Osteocyte (in vitro differentiated cells): ENCODE measurements at regions not wholly inside any gene's neighbourhood (a gene's known extent, or its start where the extent isn't known, plus 50 kb on each side); places are given as distances from the start of the nearest gene placed in this dataset.

ENCODE experiments used
- DNase-seq: peaks from one replicate; pipeline ENCODE4 v3.0.0; 2021; ENCODE audit warnings: mixed read lengths; ENCODE audit not compliant: unreplicated experiment; ENCODE audit errors: extremely low spot score
- H3K27ac Mint-ChIP-seq: one replicate; pipeline ENCODE4 v1.8.0; 2021; ENCODE audit warnings: mild to moderate bottlenecking, mixed read lengths; ENCODE audit not compliant: unreplicated experiment
- H3K27me3 Mint-ChIP-seq: one replicate; pipeline ENCODE4 v1.8.0; 2021; ENCODE audit warnings: mixed read lengths; ENCODE audit not compliant: unreplicated experiment
- H3K36me3 Mint-ChIP-seq: one replicate; pipeline ENCODE4 v1.8.0; 2021; ENCODE audit warnings: mixed read lengths; ENCODE audit not compliant: unreplicated experiment
- H3K4me1 Mint-ChIP-seq: one replicate; pipeline ENCODE4 v1.8.0; 2021; ENCODE audit warnings: mixed read lengths; ENCODE audit not compliant: unreplicated experiment
- H3K4me3 Mint-ChIP-seq: one replicate; pipeline ENCODE4 v1.8.0; 2021; ENCODE audit warnings: mild to moderate bottlenecking, moderate library complexity, mixed read lengths; ENCODE audit not compliant: unreplicated experiment
- H3K9me3 Mint-ChIP-seq: one replicate; pipeline ENCODE4 v1.8.0; 2021; ENCODE audit warnings: mixed read lengths; ENCODE audit not compliant: unreplicated experiment
- TF ChIP-seq, protein P1 (sequence below): fragments of 200-600 bp; sonication (generic); IDR thresholded peaks from 2 replicates; pipeline ENCODE4 v1.5.0; 2021; ENCODE audit warnings: antibody characterized with exemption, mild to moderate bottlenecking, moderate library complexity

DNA sequence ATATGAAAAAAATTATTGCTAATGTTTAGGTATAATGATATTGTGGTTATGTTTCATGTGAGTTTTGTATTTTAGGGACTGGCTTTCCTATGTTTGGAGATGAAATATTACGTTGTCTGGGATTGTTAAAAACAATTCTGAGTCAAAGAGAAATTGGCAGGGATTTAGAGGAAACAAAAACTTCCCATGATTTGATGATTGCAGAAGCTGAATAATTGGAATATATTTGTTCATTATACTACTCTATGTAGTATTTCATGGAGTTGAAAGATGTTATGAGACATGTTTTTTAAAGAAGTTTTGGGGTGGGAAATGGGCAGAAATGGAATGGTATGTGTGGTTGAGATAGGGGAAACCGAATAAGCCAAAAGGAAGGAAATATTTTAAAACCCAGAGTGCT lies 1392.9 kb downstream of the EFNB2 start:
- no peak for DNase-seq
- TF ChIP-seq, protein P1, sequence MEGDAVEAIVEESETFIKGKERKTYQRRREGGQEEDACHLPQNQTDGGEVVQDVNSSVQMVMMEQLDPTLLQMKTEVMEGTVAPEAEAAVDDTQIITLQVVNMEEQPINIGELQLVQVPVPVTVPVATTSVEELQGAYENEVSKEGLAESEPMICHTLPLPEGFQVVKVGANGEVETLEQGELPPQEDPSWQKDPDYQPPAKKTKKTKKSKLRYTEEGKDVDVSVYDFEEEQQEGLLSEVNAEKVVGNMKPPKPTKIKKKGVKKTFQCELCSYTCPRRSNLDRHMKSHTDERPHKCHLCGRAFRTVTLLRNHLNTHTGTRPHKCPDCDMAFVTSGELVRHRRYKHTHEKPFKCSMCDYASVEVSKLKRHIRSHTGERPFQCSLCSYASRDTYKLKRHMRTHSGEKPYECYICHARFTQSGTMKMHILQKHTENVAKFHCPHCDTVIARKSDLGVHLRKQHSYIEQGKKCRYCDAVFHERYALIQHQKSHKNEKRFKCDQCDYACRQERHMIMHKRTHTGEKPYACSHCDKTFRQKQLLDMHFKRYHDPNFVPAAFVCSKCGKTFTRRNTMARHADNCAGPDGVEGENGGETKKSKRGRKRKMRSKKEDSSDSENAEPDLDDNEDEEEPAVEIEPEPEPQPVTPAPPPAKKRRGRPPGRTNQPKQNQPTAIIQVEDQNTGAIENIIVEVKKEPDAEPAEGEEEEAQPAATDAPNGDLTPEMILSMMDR: no peak
- no peaks in the 10 kb centered on the region for H3K4me1 Mint-ChIP-seq

DNA sequence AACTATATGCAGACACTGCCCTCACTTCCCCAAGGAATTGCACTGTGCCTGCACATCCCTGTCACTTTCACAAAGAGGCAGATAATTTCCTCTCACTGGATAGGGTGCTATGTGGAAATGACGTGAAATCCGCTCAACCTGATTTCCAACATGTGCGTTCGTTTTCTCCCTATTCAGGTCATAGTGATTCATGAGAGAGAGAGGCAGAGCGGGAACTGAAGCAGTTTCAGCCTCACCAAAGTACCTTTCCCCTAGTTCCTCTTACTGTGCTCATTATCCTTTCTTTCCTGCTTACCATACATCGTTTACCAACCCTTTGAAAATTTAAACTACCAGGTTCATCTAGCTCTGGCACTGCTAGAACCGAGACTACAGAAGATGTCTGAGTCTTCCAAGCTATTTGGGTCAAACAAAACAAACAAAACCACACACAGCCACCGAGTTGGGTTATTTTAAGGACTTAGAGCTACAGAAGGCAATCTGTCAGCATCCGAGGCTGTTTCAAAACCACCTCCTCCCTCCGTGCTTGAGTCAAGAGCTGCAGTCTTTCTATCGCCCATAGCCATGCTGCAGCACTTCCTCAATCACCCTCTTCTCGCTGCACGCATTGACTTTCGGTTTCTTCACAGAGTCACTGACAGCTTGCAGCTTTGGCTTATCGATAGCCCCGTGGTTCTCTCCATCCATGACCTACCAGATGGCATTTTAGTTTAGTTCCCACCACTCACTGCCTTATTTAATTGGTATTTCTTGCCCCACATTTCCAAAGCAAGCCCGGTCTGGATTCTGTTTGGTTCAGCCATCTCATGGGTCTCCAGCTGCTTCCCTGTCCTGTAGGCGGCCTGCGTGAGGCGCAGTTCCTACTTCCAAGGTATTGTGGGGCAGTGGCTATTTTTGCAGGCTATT lies 1395.8 kb downstream of the EFNB2 start:
- Mint-ChIP-seq H3K4me3 (no peak overlapping the region), H3K27ac (no peak overlapping the region), H3K9me3 (no peaks in the 10 kb centered on the region), H3K4me1 (no peaks in the 10 kb centered on the region), H3K36me3 (no peaks in the 10 kb centered on the region), H3K27me3 (no peaks in the 10 kb centered on the region)
- TF ChIP-seq, protein P1: no peak
- no peak for DNase-seq

More for the DNA sequence above, 1392.9 kb downstream of the EFNB2 start:
- Mint-ChIP-seq H3K27ac (no peak overlapping the region), H3K27me3 (no peaks in the 10 kb centered on the region), H3K36me3 (no peaks in the 10 kb centered on the region), H3K9me3 (no peaks in the 10 kb centered on the region), H3K4me3 (no peak overlapping the region)

DNA sequence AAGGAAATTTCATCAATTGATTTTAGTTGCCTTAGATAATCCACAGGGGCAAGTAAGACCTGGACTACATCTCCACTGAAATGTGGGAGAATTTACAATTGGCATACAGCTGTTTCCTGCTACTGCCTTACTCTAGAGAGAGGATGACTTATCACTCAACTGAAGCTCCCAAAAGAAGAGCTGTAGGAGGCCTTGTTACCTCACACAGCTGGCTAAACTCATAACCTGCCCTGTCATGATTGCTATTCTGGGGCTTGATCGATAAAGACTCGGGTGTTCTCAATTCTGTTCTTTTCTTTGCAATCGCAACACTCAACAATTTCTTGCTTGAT lies 1396.4 kb downstream of the EFNB2 start:
- no peaks in the 10 kb centered on the region for H3K27me3 Mint-ChIP-seq
- DNase-seq: no peak
- TF ChIP-seq, protein P1: no peak
- no peaks in the 10 kb centered on the region for H3K36me3 Mint-ChIP-seq
- no peak overlapping the region for H3K4me3 Mint-ChIP-seq
- no peaks in the 10 kb centered on the region for H3K9me3 Mint-ChIP-seq
- H3K27ac Mint-ChIP-seq: no peak overlapping the region
- H3K4me1 Mint-ChIP-seq: no peaks in the 10 kb centered on the region

DNA sequence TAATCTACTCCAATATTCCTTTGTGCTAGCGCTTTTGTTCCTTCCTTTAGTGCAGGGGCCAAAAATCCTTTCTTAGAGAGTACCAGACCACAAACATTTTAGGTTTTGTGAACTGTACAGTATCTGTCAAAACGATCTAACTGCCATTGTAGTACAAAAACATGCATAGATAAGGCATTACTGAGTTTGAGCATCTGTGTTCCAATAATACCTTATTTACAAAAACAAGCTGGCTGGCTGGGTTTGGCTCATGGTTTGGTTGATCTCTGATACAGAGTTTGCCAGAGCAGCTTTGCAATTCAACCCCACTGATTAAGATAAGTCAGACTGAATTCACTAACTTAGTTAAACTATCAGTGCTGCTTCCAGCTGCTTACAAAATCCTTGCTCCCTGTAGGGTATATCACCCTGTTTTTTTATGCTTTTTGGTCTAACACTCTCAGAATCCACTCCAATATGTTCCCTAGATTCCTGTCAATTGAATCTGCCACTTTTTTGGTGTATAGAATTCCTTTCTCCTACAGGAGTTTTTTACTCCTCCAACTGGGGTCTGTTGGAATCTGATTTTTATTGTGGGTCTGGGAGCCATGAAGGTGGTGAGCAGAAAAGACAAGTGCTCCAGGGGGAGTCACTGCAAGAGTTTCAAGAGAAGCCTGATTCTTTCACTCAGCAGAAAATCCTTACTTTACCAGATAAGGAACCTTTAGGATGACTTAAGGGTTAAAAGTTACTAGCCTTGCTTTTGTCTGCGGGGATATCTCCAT lies 1399.4 kb downstream of the EFNB2 start:
- no peak overlapping the region for H3K27ac Mint-ChIP-seq
- no peaks in the 10 kb centered on the region for H3K27me3 Mint-ChIP-seq
- TF ChIP-seq, protein P1: no peak
- no peaks in the 10 kb centered on the region for H3K36me3 Mint-ChIP-seq
- DNase-seq: no peak
- H3K4me1 Mint-ChIP-seq: no peaks in the 10 kb centered on the region
- peaks cover 3% of the 10 kb centered on the region for H3K9me3 Mint-ChIP-seq
- no peak overlapping the region for H3K4me3 Mint-ChIP-seq

DNA sequence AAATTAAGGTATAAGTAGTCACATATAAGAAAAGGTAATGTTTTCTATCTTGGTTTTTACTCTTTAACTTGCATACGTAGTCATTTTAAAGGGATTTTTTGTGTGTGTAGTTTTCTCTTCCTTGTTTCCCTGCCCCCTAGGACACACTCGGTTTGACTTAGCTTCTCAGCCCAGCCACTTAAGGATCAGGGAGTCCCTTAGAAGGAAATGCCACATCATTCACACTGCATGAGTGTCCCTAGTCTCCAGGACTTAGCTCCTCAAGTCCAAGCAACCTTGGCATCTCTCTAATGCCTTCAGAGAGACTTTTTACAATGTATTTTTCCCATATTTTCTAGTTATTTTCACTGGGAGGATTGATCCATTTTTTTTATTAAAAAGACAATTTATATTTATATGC lies 1407.7 kb downstream of the EFNB2 start:
- Mint-ChIP-seq H3K9me3 (no peaks in the 10 kb centered on the region), H3K27ac (no peak overlapping the region), H3K36me3 (no peaks in the 10 kb centered on the region), H3K27me3 (no peaks in the 10 kb centered on the region), H3K4me1 (no peaks in the 10 kb centered on the region), H3K4me3 (no peak overlapping the region)
- no peak for DNase-seq
- TF ChIP-seq, protein P1: no peak
